AG09319 (cell line): ENCODE measurements at regions not wholly inside any gene's neighbourhood (a gene's known extent, or its start where the extent isn't known, plus 50 kb on each side); places are given as distances from the start of the nearest gene placed in this dataset.

Source experiments
- DNase-seq: peaks from one replicate; pipeline ENCODE4 v3.0.0-alpha.2; 2010; ENCODE audit warnings: low read depth; ENCODE audit errors: extremely low read depth
- CTCF ChIP-seq: IDR thresholded peaks from 2 replicates; pipeline ENCODE4 v1.5.1; 2011; ENCODE audit warnings: low read depth, mild to moderate bottlenecking, inconsistent platforms, low read length, moderate library complexity

GRCh38 chr12:45490232-45490881 is 239.1 kb upstream of the ARID2 start:
- TF ChIP-seq CTCF, result no peak
- no peak for DNase-seq

GRCh38 chr12:45494279-45494678 is 235.2 kb upstream of the ARID2 start:
- DNase-seq, result no peak
- no peak for TF ChIP-seq CTCF

GRCh38 chr12:45498645-45499044 is 230.9 kb upstream of the ARID2 start:
- DNase-seq, result no peak

GRCh38 chr12:45502481-45503128 is 226.9 kb upstream of the ARID2 start:
- TF ChIP-seq CTCF, result no peak
- no peak for DNase-seq

More at GRCh38 chr12:45498645-45499044, 230.9 kb upstream of the ARID2 start:
- TF ChIP-seq CTCF, result no peak

- no peak for DNase-seq
- no peak for TF ChIP-seq CTCF
Observed at GRCh38 chr12:45503899-45504298, 225.6 kb upstream of the ARID2 start.

GRCh38 chr12:45504316-45505010 is 225.0 kb upstream of the ARID2 start:
- TF ChIP-seq CTCF, result no peak
- no peak for DNase-seq

GRCh38 chr12:45509187-45509586 is 220.3 kb upstream of the ARID2 start:
- TF ChIP-seq CTCF, result no peak
- DNase-seq, result no peak
